OCI-LY7 (cell line): ENCODE measurements at regions not wholly inside any gene's neighbourhood (a gene's known extent, or its start where the extent isn't known, plus 50 kb on each side); places are given as distances from the start of the nearest gene placed in this dataset.

Experiments used
- EZH2phosphoT487 ChIP-seq: fragments of 200-600 bp; sonication (generic); IDR thresholded peaks from 2 replicates; pipeline ENCODE4 v1.6.1; 2018; ENCODE audit warnings: low read depth, borderline replicate concordance, mild to moderate bottlenecking, mixed run types, antibody characterized with exemption, low read length, moderate library complexity, mixed read lengths
- TF ChIP-seq, protein P1 (sequence below): fragments of 200-600 bp; sonication (generic); conservative IDR thresholded peaks from 2 replicates; pipeline ENCODE4 v1.5.1; 2014; ENCODE audit warnings: mild to moderate bottlenecking, antibody characterized with exemption, low read length, moderate library complexity, mixed read lengths

DNA sequence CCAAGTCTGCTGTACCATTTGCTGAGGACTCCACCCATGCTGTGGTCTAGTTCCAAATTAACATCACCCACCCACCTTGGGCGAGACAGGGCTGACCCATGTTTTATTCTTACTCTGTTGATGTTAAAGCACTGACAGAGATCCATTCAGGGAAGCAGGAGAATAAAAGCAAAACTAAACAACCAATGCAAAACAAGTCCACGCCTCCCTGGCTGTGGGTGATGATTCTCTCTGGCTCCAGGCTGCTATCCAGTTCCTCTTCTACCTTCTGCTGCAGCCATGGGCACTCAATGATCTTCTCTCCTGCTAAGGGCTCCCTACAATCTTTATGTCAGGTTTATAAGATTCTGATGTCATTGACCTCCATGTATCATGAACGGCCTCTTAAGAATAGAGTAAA is 786.6 kb upstream of the ID2 start:
- TF ChIP-seq, protein P1, sequence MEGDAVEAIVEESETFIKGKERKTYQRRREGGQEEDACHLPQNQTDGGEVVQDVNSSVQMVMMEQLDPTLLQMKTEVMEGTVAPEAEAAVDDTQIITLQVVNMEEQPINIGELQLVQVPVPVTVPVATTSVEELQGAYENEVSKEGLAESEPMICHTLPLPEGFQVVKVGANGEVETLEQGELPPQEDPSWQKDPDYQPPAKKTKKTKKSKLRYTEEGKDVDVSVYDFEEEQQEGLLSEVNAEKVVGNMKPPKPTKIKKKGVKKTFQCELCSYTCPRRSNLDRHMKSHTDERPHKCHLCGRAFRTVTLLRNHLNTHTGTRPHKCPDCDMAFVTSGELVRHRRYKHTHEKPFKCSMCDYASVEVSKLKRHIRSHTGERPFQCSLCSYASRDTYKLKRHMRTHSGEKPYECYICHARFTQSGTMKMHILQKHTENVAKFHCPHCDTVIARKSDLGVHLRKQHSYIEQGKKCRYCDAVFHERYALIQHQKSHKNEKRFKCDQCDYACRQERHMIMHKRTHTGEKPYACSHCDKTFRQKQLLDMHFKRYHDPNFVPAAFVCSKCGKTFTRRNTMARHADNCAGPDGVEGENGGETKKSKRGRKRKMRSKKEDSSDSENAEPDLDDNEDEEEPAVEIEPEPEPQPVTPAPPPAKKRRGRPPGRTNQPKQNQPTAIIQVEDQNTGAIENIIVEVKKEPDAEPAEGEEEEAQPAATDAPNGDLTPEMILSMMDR, result no peak
- no peak for TF ChIP-seq EZH2phosphoT487
